Endothelial cell of umbilical vein (primary cell): ENCODE measurements at regions not wholly inside any gene's neighbourhood (a gene's known extent, or its start where the extent isn't known, plus 50 kb on each side); places are given as distances from the start of the nearest gene placed in this dataset.

Experiments
- BruUV-seq: library from RNA; stranded (reverse); fragments of 400-500 nt; replicated peaks from 2 replicates; lab custom pipeline; 2021; lab: Mats Ljungman, UMichigan
- CTCF ChIA-PET: fragments of 300-600, 350-600 bp; sonication (Branson Sonifier 250); formaldehyde crosslinking; loops from one replicate; lab custom pipeline; 2021; ENCODE audit warnings: antibody characterized with exemption, inconsistent platforms; lab: Charles Lee
- POLR2A ChIA-PET: fragments of 300-600, 350-600 bp; sonication (Branson Sonifier 250); formaldehyde crosslinking; loops from one replicate; lab custom pipeline; 2021; ENCODE audit warnings: antibody characterized with exemption, inconsistent platforms; lab: Charles Lee
- DNase-seq: peaks from one replicate; pipeline ENCODE4 v3.0.0-alpha.2; 2011; ENCODE audit warnings: low read depth, low spot score
- FAIRE-seq: peaks from 2 replicates; lab custom pipeline; 2011; peaks lifted over from hg19 to GRCh38; lab: Jason Lieb, UNC
- H2AFZ ChIP-seq: 2 replicates; pipeline ENCODE4 v1.6.0; 2012; ENCODE audit warnings: low read depth, low read length, control low read depth, inconsistent platforms
- H3K27ac ChIP-seq: 2 replicates; pipeline ENCODE4 v1.5.1; 2011; ENCODE audit warnings: low read depth, mild to moderate bottlenecking, control low read depth, low read length, moderate library complexity; ENCODE audit not compliant: insufficient read depth
- H3K27me3 ChIP-seq, 2 experiments: 2 replicates each; pipeline versions ENCODE4 v1.6.0 to v1.6.1; 2011; ENCODE audit warnings: low read length in 2 of 2, mixed read lengths in 1 of 2; ENCODE audit not compliant: control insufficient read depth in 2 of 2, insufficient read depth in 2 of 2
- H3K36me3 ChIP-seq, 2 experiments: 2 replicates in 1 of 2; 3 replicates in 1 of 2; pipeline ENCODE4 v1.5.1; 2011; ENCODE audit warnings: low read length in 2 of 2, mild to moderate bottlenecking in 1 of 2, moderate library complexity in 1 of 2; ENCODE audit not compliant: control insufficient read depth in 2 of 2, insufficient read depth in 2 of 2; ENCODE audit errors: extremely low read depth in 1 of 2
- H3K4me1 ChIP-seq: 3 replicates; pipeline ENCODE4 v1.5.1; 2011; ENCODE audit warnings: mild to moderate bottlenecking, low read length; ENCODE audit not compliant: control insufficient read depth, insufficient read depth; ENCODE audit errors: extremely low read depth
- H3K4me2 ChIP-seq: 2 replicates; pipeline ENCODE4 v1.6.1; 2011; ENCODE audit warnings: low read length, control low read depth, mixed read lengths; ENCODE audit not compliant: insufficient read depth
- H3K4me3 ChIP-seq, 3 experiments: fragments of 200-600 bp in 1 of 3; sonication (generic), shearing (Covaris generic) in 1 of 3; replicated peaks in 1 of 3; 2 replicates each; pipeline ENCODE4 v1.5.1; 2011 to 2016; ENCODE audit warnings: control low read depth in 3 of 3, low read length in 3 of 3, mild to moderate bottlenecking in 2 of 3, inconsistent platforms in 1 of 3, low read depth in 1 of 3, moderate library complexity in 1 of 3; ENCODE audit not compliant: insufficient read depth in 1 of 3
- H3K79me2 ChIP-seq: 2 replicates; pipeline ENCODE4 v1.6.0; 2012; ENCODE audit warnings: low read length, inconsistent platforms; ENCODE audit not compliant: control insufficient read depth, insufficient read depth
- H3K9ac ChIP-seq: replicated peaks from 2 replicates; pipeline ENCODE3; 2011; ENCODE audit warnings: low read length, control low read depth; ENCODE audit not compliant: insufficient read depth; ENCODE audit errors: extremely low read depth
- H3K9me1 ChIP-seq: replicated peaks from 3 replicates; pipeline ENCODE4 v1.6.0; 2011; ENCODE audit warnings: mild to moderate bottlenecking, low read length; ENCODE audit not compliant: control insufficient read depth, insufficient read depth; ENCODE audit errors: extremely low read depth
- H3K9me3 ChIP-seq: replicated peaks from 2 replicates; pipeline ENCODE4 v1.5.1; 2012; ENCODE audit warnings: low read length, inconsistent platforms; ENCODE audit not compliant: control insufficient read depth, insufficient read depth
- H4K20me1 ChIP-seq: replicated peaks from 2 replicates; pipeline ENCODE3; 2011; ENCODE audit warnings: mild to moderate bottlenecking, low read length; ENCODE audit not compliant: control insufficient read depth, insufficient read depth; ENCODE audit errors: extremely low read depth
- CTCF ChIP-seq, 2 donors: IDR thresholded peaks; 1 replicate in 1 of 2; 2 replicates in 1 of 2; pipeline ENCODE4 v1.5.1; 2011; ENCODE audit warnings: low read length in 2 of 2, mild to moderate bottlenecking in 2 of 2, moderate library complexity in 2 of 2, control low read depth in 1 of 2, inconsistent platforms in 1 of 2, low read depth in 1 of 2; ENCODE audit not compliant: insufficient read depth in 1 of 2; ENCODE audit errors: extremely low read depth in 1 of 2
- EZH2 ChIP-seq: IDR thresholded peaks from 2 replicates; pipeline ENCODE4 v1.6.1; 2012; ENCODE audit warnings: borderline replicate concordance, low read depth, mild to moderate bottlenecking, moderate library complexity, low read length, inconsistent platforms; ENCODE audit not compliant: severe bottlenecking
- FOS ChIP-seq: IDR thresholded peaks from 2 replicates; pipeline ENCODE4 v1.6.1; 2011; ENCODE audit warnings: mild to moderate bottlenecking, low read length, moderate library complexity, borderline replicate concordance; ENCODE audit not compliant: insufficient read depth
- GATA2 ChIP-seq: IDR thresholded peaks from 2 replicates; pipeline ENCODE4 v1.7.0; 2011; ENCODE audit warnings: low read depth, mild to moderate bottlenecking, moderate library complexity, mixed read lengths, low read length; ENCODE audit not compliant: insufficient read length, insufficient read depth
- JUN ChIP-seq: IDR thresholded peaks from 2 replicates; pipeline ENCODE4 v1.6.1; 2011; ENCODE audit warnings: borderline replicate concordance, low read depth; ENCODE audit not compliant: insufficient read length, insufficient read depth
- MAX ChIP-seq: IDR thresholded peaks from 2 replicates; pipeline ENCODE4 v1.6.1; 2011; ENCODE audit not compliant: insufficient read depth, insufficient read length
- MYC ChIP-seq: IDR thresholded peaks from one replicate; pipeline ENCODE4 v1.6.1; 2011; ENCODE audit warnings: mild to moderate bottlenecking, low read depth, low read length
- POLR2A ChIP-seq: IDR thresholded peaks from 2 replicates; pipeline ENCODE4 v1.6.1; 2012; ENCODE audit warnings: low read depth, mild to moderate bottlenecking, control low read depth, low read length
- POLR2AphosphoS5 ChIP-seq: IDR thresholded peaks from 2 replicates; pipeline ENCODE4 v1.6.1; 2012; ENCODE audit warnings: low read depth, mild to moderate bottlenecking, control low read depth, low read length, moderate library complexity; ENCODE audit not compliant: insufficient read depth
- dilution Hi-C: fragments of 300-500 bp; cut with MboI; formaldehyde crosslinking; loops from one replicate; pipeline ENCODE4 v1.15.0; 2019; ENCODE audit warnings: low sequenced_read_pairs; ENCODE audit not compliant: extremely low pct_ligation_motif_present
- intact Hi-C: fragments of 100-400 bp; cut with micrococcal nuclease; formaldehyde crosslinking; loops from one replicate; pipeline ENCODE4 v1.10.0; 2022

GRCh38 chr4:14898989-14899388, 103.3 kb upstream of the CPEB2 start:
- Histone ChIP-seq H3K9ac (no peak overlapping the region), H3K79me2 (no peaks in the 10 kb centered on the region), H3K36me3 (no peaks in the 10 kb centered on the region), H3K9me1 (no peaks in the 10 kb centered on the region), H3K4me1 (no peaks in the 10 kb centered on the region), H3K27ac (no peak overlapping the region), H3K9me3 (no peaks in the 10 kb centered on the region), H3K4me2 (no peak overlapping the region), H3K27me3 (no peaks in the 10 kb centered on the region), H2AFZ (no peak overlapping the region), H3K4me3 (no peak overlapping the region), H4K20me1 (no peaks in the 10 kb centered on the region)
- intact Hi-C loops (no loop called here), dilution Hi-C loops (no loop called here)
- DNase-seq (no peak), FAIRE-seq (no peak)
- TF ChIP-seq GATA2 (no peak), POLR2AphosphoS5 (no peak), MAX (no peak), JUN (no peak), CTCF (IDR thresholded peaks at IDR 0.05; ENCODE audit: extremely low read depth in 1 of 2, insufficient read depth in 1 of 2, low read depth in 1 of 2, low read length in 2 of 2) (no peak), FOS (no peak), EZH2 (no peak), MYC (no peak), POLR2A (no peak)
- ChIA-PET POLR2A (no interaction called here), CTCF (no interaction called here)
- BruUV-seq, result no TSS peak
